Lower leg skin (tissue), 4 donors: ENCODE measurements at regions not wholly inside any gene's neighbourhood (a gene's known extent, or its start where the extent isn't known, plus 50 kb on each side); places are given as distances from the start of the nearest gene placed in this dataset.

Experiments
- DNase-seq, 2 donors: peaks; one replicate each; pipeline ENCODE4 v3.0.0-alpha.2; 2019; ENCODE audit warnings: low spot score in 2 of 2
- H3K4me3 ChIP-seq: fragments of 200-600 bp; sonication (generic); 2 replicates; pipeline ENCODE4 v1.5.1; 2017; ENCODE audit warnings: mild to moderate bottlenecking, low read depth; ENCODE audit not compliant: poor library complexity, severe bottlenecking
- CTCF ChIP-seq, 3 donors: fragments of 450-650 bp; IDR thresholded peaks; one replicate each; pipeline ENCODE4 v1.5.1; 2016; ENCODE audit warnings: antibody characterized with exemption in 3 of 3, mild to moderate bottlenecking in 3 of 3, moderate library complexity in 2 of 3
- POLR2A ChIP-seq, 2 donors: fragments of 450-650 bp; IDR thresholded peaks; one replicate each; pipeline ENCODE4 v1.6.1; 2016 to 2017; ENCODE audit warnings: antibody characterized with exemption in 2 of 2, mild to moderate bottlenecking in 1 of 2, moderate library complexity in 1 of 2
- WGBS, 2 donors: methylation state at CpG; one replicate each; pipeline ENCODE4 v1.1.5; 2018; 5-methylcytosine and 5-hydroxymethylcytosine counted together
- intact Hi-C: fragments of 100-400 bp; cut with DNase I; formaldehyde crosslinking; loops from one replicate; pipeline ENCODE4 v1.15.0; 2023; ENCODE audit warnings: low total_unique reads

- intact Hi-C loops = no loop called here
Measured at GRCh38 chr5:96499753-96500345, 66.8 kb upstream of the PCSK1 start.

GRCh38 chr5:96501991-96502646 is 69.1 kb upstream of the PCSK1 start:
- TF ChIP-seq POLR2A (IDR thresholded peaks at IDR 0.05) (no peak), CTCF (IDR thresholded peaks at IDR 0.05) (no peak)
- H3K4me3 ChIP-seq = no peak overlapping the region
- intact Hi-C loops = no loop called here
- DNase-seq = no peak
- WGBS, 2 donors = 80 to 85% methylated on average over 1 of the region's 1 CpG

More at GRCh38 chr5:96499753-96500345, 66.8 kb upstream of the PCSK1 start:
- H3K4me3 ChIP-seq = no peak overlapping the region
- WGBS, 2 donors = 79% methylated on average over 8 of the region's 8 CpGs
- no peak for TF ChIP-seq CTCF (IDR thresholded peaks at IDR 0.05)
- TF ChIP-seq POLR2A (IDR thresholded peaks at IDR 0.05) = no peak
- no peak for DNase-seq

- 84 to 86% methylated on average over 15 of the region's 15 CpGs for WGBS, 2 donors
- TF ChIP-seq POLR2A (IDR thresholded peaks at IDR 0.05) = no peak
- TF ChIP-seq CTCF (IDR thresholded peaks at IDR 0.05) = no peak
- no peak for DNase-seq
- intact Hi-C loops = no loop called here
- no peak overlapping the region for H3K4me3 ChIP-seq
Measured at GRCh38 chr5:96503501-96504236, 70.6 kb upstream of the PCSK1 start.

GRCh38 chr5:96506376-96506775 is 73.3 kb upstream of the PCSK1 start:
- no peak for DNase-seq
- 28 to 68% methylated on average over 1 of the region's 1 CpG for WGBS, 2 donors
- no peak for TF ChIP-seq POLR2A (IDR thresholded peaks at IDR 0.05)
- TF ChIP-seq CTCF (IDR thresholded peaks at IDR 0.05) = no peak
- no peak overlapping the region for H3K4me3 ChIP-seq
- intact Hi-C loops = no loop called here

GRCh38 chr5:96506866-96507527 is 73.9 kb upstream of the PCSK1 start:
- intact Hi-C loops = no loop called here
- no peak for TF ChIP-seq CTCF (IDR thresholded peaks at IDR 0.05)
- TF ChIP-seq POLR2A (IDR thresholded peaks at IDR 0.05) = no peak
- DNase-seq = no peak
- H3K4me3 ChIP-seq = no peak overlapping the region
- 70 to 86% methylated on average over 7 of the region's 7 CpGs for WGBS, 2 donors
